GM13976 (cell line): ENCODE measurements at regions not wholly inside any gene's neighbourhood (a gene's known extent, or its start where the extent isn't known, plus 50 kb on each side); places are given as distances from the start of the nearest gene placed in this dataset.

Experiments
- DNase-seq: peaks from one replicate; pipeline ENCODE4 v3.0.0; 2012; ENCODE audit warnings: low spot score
- CTCF ChIP-seq: IDR thresholded peaks from 2 replicates; pipeline ENCODE4 v1.5.1; 2012; ENCODE audit warnings: borderline replicate concordance, mild to moderate bottlenecking; ENCODE audit not compliant: insufficient read depth; ENCODE audit errors: extremely low read depth, missing control alignments, control extremely low read depth
- in situ Hi-C: fragments of 300-500 bp; cut with MboI; formaldehyde crosslinking; loops from one replicate; pipeline ENCODE4 v1.12.0; 2022; ENCODE audit warnings: low sequenced_read_pairs, mixed read lengths, inconsistent platforms; ENCODE audit not compliant: unreplicated experiment

GRCh38 chr14:89635615-89636014, 218.6 kb upstream of the FOXN3 start:
- TF ChIP-seq CTCF, result no peak
- in situ Hi-C loops, result no loop called here
- DNase-seq, result no peak

- no peak for DNase-seq
- in situ Hi-C loops, result no loop called here
- no peak for TF ChIP-seq CTCF
Measured at GRCh38 chr14:89634037-89634436, 217.0 kb upstream of the FOXN3 start.

GRCh38 chr14:89630101-89630829, 213.2 kb upstream of the FOXN3 start:
- in situ Hi-C loops, result no loop called here
- TF ChIP-seq CTCF, result no peak
- no peak for DNase-seq

GRCh38 chr14:89629383-89629782, 212.3 kb upstream of the FOXN3 start:
- no peak for DNase-seq

GRCh38 chr14:89628521-89628920, 211.5 kb upstream of the FOXN3 start:
- TF ChIP-seq CTCF, result no peak
- in situ Hi-C loops, result no loop called here
- no peak for DNase-seq

More at GRCh38 chr14:89629383-89629782, 212.3 kb upstream of the FOXN3 start:
- in situ Hi-C loops, result no loop called here
- TF ChIP-seq CTCF, result no peak

GRCh38 chr14:89626233-89626806, 209.3 kb upstream of the FOXN3 start:
- no peak for TF ChIP-seq CTCF
- no peak for DNase-seq

More at GRCh38 chr14:89626233-89626806, 209.3 kb upstream of the FOXN3 start:
- in situ Hi-C loops, result no loop called here
